ENCODE measurements at regions not wholly inside any gene's neighbourhood (a gene's known extent, or its start where the extent isn't known, plus 50 kb on each side); places are given as distances from the start of the nearest gene placed in this dataset.

DNA sequence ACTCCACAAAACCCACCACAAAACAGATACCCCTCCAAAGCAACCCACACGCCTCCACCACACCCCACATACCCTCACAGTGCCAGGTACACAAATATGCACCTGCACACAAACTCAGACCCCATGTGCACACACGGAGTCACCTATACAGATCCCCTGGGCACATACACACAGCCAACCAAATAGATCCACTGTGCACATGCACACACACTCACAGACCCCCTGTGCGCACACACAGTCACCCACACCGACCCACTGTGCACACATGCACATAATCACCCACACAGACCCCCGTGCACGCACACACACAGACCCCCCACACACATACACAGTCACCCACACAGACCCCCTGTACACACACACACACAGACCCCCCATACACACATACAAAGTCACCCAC, 107.8 kb downstream of the HSPH1 start:
- TF ChIP-seq MYC (IDR thresholded peaks at IDR 0.05; ENCODE audit: low read depth, low read length) (no peak), POLR2A (IDR thresholded peaks at IDR 0.05; ENCODE audit: extremely low read depth, insufficient read length) (no peak), CTCF (IDR thresholded peaks at IDR 0.05; ENCODE audit: low read depth, low read length) (no peak), MAX (IDR thresholded peaks at IDR 0.05; ENCODE audit: low read depth, low read length) (no peak)
